ENCODE measurements at regions not wholly inside any gene's neighbourhood (a gene's known extent, or its start where the extent isn't known, plus 50 kb on each side); places are given as distances from the start of the nearest gene placed in this dataset.

- TF ChIP-seq POLR2A (IDR thresholded peaks at IDR 0.05; ENCODE audit: low read depth, low read length): no peak
- TF ChIP-seq, protein P1, sequence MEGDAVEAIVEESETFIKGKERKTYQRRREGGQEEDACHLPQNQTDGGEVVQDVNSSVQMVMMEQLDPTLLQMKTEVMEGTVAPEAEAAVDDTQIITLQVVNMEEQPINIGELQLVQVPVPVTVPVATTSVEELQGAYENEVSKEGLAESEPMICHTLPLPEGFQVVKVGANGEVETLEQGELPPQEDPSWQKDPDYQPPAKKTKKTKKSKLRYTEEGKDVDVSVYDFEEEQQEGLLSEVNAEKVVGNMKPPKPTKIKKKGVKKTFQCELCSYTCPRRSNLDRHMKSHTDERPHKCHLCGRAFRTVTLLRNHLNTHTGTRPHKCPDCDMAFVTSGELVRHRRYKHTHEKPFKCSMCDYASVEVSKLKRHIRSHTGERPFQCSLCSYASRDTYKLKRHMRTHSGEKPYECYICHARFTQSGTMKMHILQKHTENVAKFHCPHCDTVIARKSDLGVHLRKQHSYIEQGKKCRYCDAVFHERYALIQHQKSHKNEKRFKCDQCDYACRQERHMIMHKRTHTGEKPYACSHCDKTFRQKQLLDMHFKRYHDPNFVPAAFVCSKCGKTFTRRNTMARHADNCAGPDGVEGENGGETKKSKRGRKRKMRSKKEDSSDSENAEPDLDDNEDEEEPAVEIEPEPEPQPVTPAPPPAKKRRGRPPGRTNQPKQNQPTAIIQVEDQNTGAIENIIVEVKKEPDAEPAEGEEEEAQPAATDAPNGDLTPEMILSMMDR (IDR thresholded peaks at IDR 0.05; ENCODE audit: extremely low read depth in 1 of 2, insufficient read depth in 1 of 2, low read depth in 1 of 2, low read length in 2 of 2): no peak
- no peak for TF ChIP-seq FOS (IDR thresholded peaks at IDR 0.05; ENCODE audit: borderline replicate concordance, insufficient read depth, low read length)
- TF ChIP-seq MAX (IDR thresholded peaks at IDR 0.05; ENCODE audit: insufficient read depth, insufficient read length): no peak
- no peak for TF ChIP-seq EZH2 (IDR thresholded peaks at IDR 0.05; ENCODE audit: borderline replicate concordance, low read depth, low read length, severe bottlenecking)
- no peak for TF ChIP-seq POLR2AphosphoS5 (IDR thresholded peaks at IDR 0.05; ENCODE audit: insufficient read depth, low read depth, low read length)
- TF ChIP-seq GATA2 (IDR thresholded peaks at IDR 0.05; ENCODE audit: insufficient read depth, insufficient read length, low read depth, low read length): no peak
- TF ChIP-seq JUN (IDR thresholded peaks at IDR 0.05; ENCODE audit: borderline replicate concordance, insufficient read depth, insufficient read length, low read depth): no peak
- TF ChIP-seq MYC (IDR thresholded peaks at IDR 0.05; ENCODE audit: low read depth, low read length): no peak
- no peak overlapping the region for H3K4me2 ChIP-seq (ENCODE audit: insufficient read depth, low read length)
These were observed 443.9 kb upstream of the VRK2 start for GRCh38 chr2:57602733-57603132.

More at GRCh38 chr2:57602733-57603132, 443.9 kb upstream of the VRK2 start:
- no TSS peak for BruUV-seq (replicated peaks)
- Histone ChIP-seq H3K9me1 (replicated peaks; ENCODE audit: control insufficient read depth, extremely low read depth, insufficient read depth, low read length) (no peaks in the 10 kb centered on the region), H3K36me3 (ENCODE audit: control insufficient read depth in 2 of 2, extremely low read depth in 1 of 2, insufficient read depth in 2 of 2, low read length in 2 of 2) (no peaks in the 10 kb centered on the region), H3K9me3 (replicated peaks; ENCODE audit: control insufficient read depth, insufficient read depth, low read length) (no peaks in the 10 kb centered on the region), H3K27me3 (ENCODE audit: control insufficient read depth in 2 of 2, insufficient read depth in 2 of 2, low read length in 2 of 2) (no peaks in the 10 kb centered on the region), H4K20me1 (replicated peaks; ENCODE audit: control insufficient read depth, extremely low read depth, insufficient read depth, low read length) (no peaks in the 10 kb centered on the region), H3K79me2 (ENCODE audit: control insufficient read depth, insufficient read depth, low read length) (no peaks in the 10 kb centered on the region), H3K9ac (replicated peaks; ENCODE audit: extremely low read depth, insufficient read depth, low read length) (no peak overlapping the region), H3K4me1 (ENCODE audit: control insufficient read depth, extremely low read depth, insufficient read depth, low read length) (no peaks in the 10 kb centered on the region), H2AFZ (ENCODE audit: low read depth, low read length) (no peak overlapping the region), H3K27ac (ENCODE audit: insufficient read depth, low read depth, low read length) (no peak overlapping the region), H3K4me3 (replicated peaks in 1 of 3; ENCODE audit: insufficient read depth in 1 of 3, low read depth in 1 of 3, low read length in 3 of 3) (no peak overlapping the region)
- intact Hi-C loops (cut with micrococcal nuclease): no loop called here
- dilution Hi-C loops (cut with MboI; ENCODE audit: extremely low pct_ligation_motif_present, low sequenced_read_pairs): no loop called here
- FAIRE-seq: no peak
- ChIA-PET CTCF (no interaction called here), POLR2A (no interaction called here)
- DNase-seq (ENCODE audit: low read depth, low spot score): no peak

All from endothelial cell of umbilical vein (primary cell).